HCT116 (cell line): ENCODE measurements at regions not wholly inside any gene's neighbourhood (a gene's known extent, or its start where the extent isn't known, plus 50 kb on each side); places are given as distances from the start of the nearest gene placed in this dataset.

Source experiments
- ATAC-seq: fragments of 200-7000 bp; cut with Tn5 transposase; 2 replicates; pipeline ENCODE4 v1.9.1; 2020; ENCODE audit warnings: mild to moderate bottlenecking, moderate library complexity
- BruUV-seq: library from RNA; stranded (reverse); fragments of 400-500 nt; replicated peaks from 2 replicates; lab custom pipeline; 2021; lab: Mats Ljungman, UMichigan
- CTCF ChIA-PET: fragments of 300-600 bp; sonication (Branson Sonifier 250); formaldehyde crosslinking; loops from one replicate; lab custom pipeline; 2021; ENCODE audit warnings: antibody characterized with exemption; lab: Charles Lee
- POLR2A ChIA-PET: fragments of 300-600, 350-600 bp; sonication (Branson Sonifier 250); formaldehyde crosslinking; loops from one replicate; lab custom pipeline; 2021; ENCODE audit warnings: antibody characterized with exemption; lab: Charles Lee
- RAD21 ChIA-PET, 2 experiments: fragments of 300-600 bp; sonication (Branson Sonifier 250); formaldehyde crosslinking; loops; one replicate each; lab custom pipeline; 2023; ENCODE audit warnings: low total read pairs in 2 of 2; ENCODE audit not compliant: uncharacterized antibody in 2 of 2, unreplicated experiment in 2 of 2, low non-redundant PET in 1 of 2; lab: Charles Lee
- DNase-seq: peaks from one replicate; pipeline ENCODE4 v3.0.0-alpha.2; 2010; ENCODE audit warnings: low read depth, low spot score
- H2AFZ ChIP-seq: fragments of 200-600 bp; shearing (Covaris generic), sonication (generic); 2 replicates; pipeline ENCODE4 v1.6.1; 2017; ENCODE audit warnings: low read depth, mixed run types, mixed read lengths, antibody characterized with exemption, low read length; ENCODE audit not compliant: poor library complexity, severe bottlenecking
- H3K27ac ChIP-seq: 2 replicates; pipeline ENCODE4 v1.5.1; 2012; ENCODE audit warnings: low read depth, low read length
- H3K27me3 ChIP-seq: fragments of 200-600 bp; sonication (generic); 2 replicates; pipeline ENCODE4 v1.6.1; 2016; ENCODE audit warnings: mixed run types, low read length, mixed read lengths; ENCODE audit not compliant: insufficient read depth
- H3K36me3 ChIP-seq, 2 experiments: fragments of 200-500 bp in 1 of 2; fragments of 200-600 bp in 1 of 2; sonication (Bioruptor generic) in 1 of 2; sonication (generic) in 1 of 2; 2 replicates each; pipeline versions ENCODE4 v1.5.1 to v1.6.1; 2014 to 2016; ENCODE audit warnings: low read length in 2 of 2, inconsistent platforms in 1 of 2, mixed read lengths in 1 of 2, mixed run types in 1 of 2; ENCODE audit not compliant: insufficient read depth in 2 of 2, control insufficient read depth in 1 of 2
- H3K4me1 ChIP-seq, 2 experiments: fragments of 200-600 bp in 1 of 2; sonication (generic) in 1 of 2; 2 replicates each; pipeline versions ENCODE4 v1.5.1 to v1.6.1; 2012 to 2017; ENCODE audit warnings: low read length in 2 of 2, inconsistent platforms in 1 of 2, mild to moderate bottlenecking in 1 of 2, mixed read lengths in 1 of 2, mixed run types in 1 of 2, moderate library complexity in 1 of 2; ENCODE audit not compliant: insufficient read depth in 2 of 2, control insufficient read depth in 1 of 2
- H3K4me2 ChIP-seq: fragments of 200-600 bp; sonication (generic); 2 replicates; pipeline ENCODE4 v1.6.1; 2017; ENCODE audit warnings: mixed run types, low read length, mixed read lengths
- H3K4me3 ChIP-seq, 2 experiments: fragments of 200-600 bp in 1 of 2; sonication (generic) in 1 of 2; replicated peaks in 1 of 2; 2 replicates each; pipeline ENCODE4 v1.5.1; 2011 to 2016; ENCODE audit warnings: low read length in 2 of 2, control low read depth in 1 of 2, low read depth in 1 of 2, mild to moderate bottlenecking in 1 of 2, mixed read lengths in 1 of 2, mixed run types in 1 of 2
- H3K79me2 ChIP-seq: fragments of 200-600 bp; sonication (generic); 2 replicates; pipeline ENCODE4 v1.6.1; 2017; ENCODE audit warnings: mild to moderate bottlenecking, mixed run types, low read length, moderate library complexity, mixed read lengths; ENCODE audit not compliant: insufficient read depth
- H3K9ac ChIP-seq: fragments of 200-600 bp; sonication (generic); 2 replicates; pipeline ENCODE4 v1.6.1; 2016; ENCODE audit warnings: low read length, mixed read lengths
- H3K9me2 ChIP-seq: fragments of 200-600 bp; sonication (generic), shearing (Covaris generic); 2 replicates; pipeline ENCODE4 v1.6.1; 2017; ENCODE audit warnings: mixed run types, mild to moderate bottlenecking, moderate library complexity; ENCODE audit not compliant: insufficient read depth
- H3K9me3 ChIP-seq, 2 experiments: fragments of 200-500 bp in 1 of 2; fragments of 200-600 bp in 1 of 2; sonication (Bioruptor generic) in 1 of 2; sonication (generic) in 1 of 2; 2 replicates each; pipeline ENCODE4 v1.6.1; 2014 to 2017; ENCODE audit warnings: low read length in 2 of 2, mixed read lengths in 2 of 2, inconsistent platforms in 1 of 2, low read depth in 1 of 2, mild to moderate bottlenecking in 1 of 2, mixed run types in 1 of 2, moderate library complexity in 1 of 2; ENCODE audit not compliant: control insufficient read depth in 1 of 2, insufficient read depth in 1 of 2
- H4K20me1 ChIP-seq: fragments of 200-600 bp; sonication (generic), shearing (Covaris generic); 2 replicates; pipeline ENCODE4 v1.6.1; 2017; ENCODE audit warnings: mixed run types, mild to moderate bottlenecking, moderate library complexity; ENCODE audit not compliant: insufficient read depth
- ATF3 ChIP-seq: IDR thresholded peaks from 2 replicates; pipeline ENCODE4 v1.6.1; 2012
- CEBPB ChIP-seq: IDR thresholded peaks from 2 replicates; pipeline ENCODE4 v1.6.1; 2012; ENCODE audit warnings: low read depth
- EGR1 ChIP-seq: IDR thresholded peaks from 2 replicates; pipeline ENCODE4 v1.6.1; 2012; ENCODE audit warnings: low read depth
- ELF1 ChIP-seq: IDR thresholded peaks from 2 replicates; pipeline ENCODE4 v1.6.1; 2012; ENCODE audit warnings: low read depth, borderline replicate concordance
- EZH2 ChIP-seq: fragments of 200-600 bp; sonication (generic); IDR thresholded peaks from 2 replicates; pipeline ENCODE4 v1.6.1; 2017; ENCODE audit warnings: antibody characterized with exemption, mixed run types
- EZH2phosphoT487 ChIP-seq: fragments of 200-600 bp; IDR thresholded peaks from 2 replicates; pipeline ENCODE4 v1.6.1; 2018; ENCODE audit warnings: antibody characterized with exemption, borderline replicate concordance
- FOSL1 ChIP-seq: IDR thresholded peaks from 2 replicates; pipeline ENCODE4 v1.6.1; 2012; ENCODE audit warnings: low read depth
- JUND ChIP-seq: IDR thresholded peaks from 2 replicates; pipeline ENCODE4 v1.6.1; 2012
- RAD21 ChIP-seq: IDR thresholded peaks from 2 replicates; pipeline ENCODE4 v1.6.1; 2012; ENCODE audit warnings: low read depth, mild to moderate bottlenecking
- REST ChIP-seq: IDR thresholded peaks from 2 replicates; pipeline ENCODE4 v1.6.1; 2012; ENCODE audit warnings: low read depth
- SP1 ChIP-seq: IDR thresholded peaks from 2 replicates; pipeline ENCODE4 v1.6.1; 2012; ENCODE audit warnings: low read depth
- ZBTB33 ChIP-seq: IDR thresholded peaks from 2 replicates; pipeline ENCODE4 v1.6.1; 2011; ENCODE audit warnings: mild to moderate bottlenecking, low read length, moderate library complexity; ENCODE audit not compliant: insufficient replicate concordance; ENCODE audit errors: extremely low read depth
- ZFX ChIP-seq: fragments of 450-650 bp; IDR thresholded peaks from 2 replicates; pipeline ENCODE4 v1.6.1; 2017
- ZNF274 ChIP-seq: fragments of 200-500 bp; sonication (Bioruptor generic); IDR thresholded peaks from 2 replicates; pipeline ENCODE4 v1.6.1; 2014; ENCODE audit warnings: mild to moderate bottlenecking, low read depth, low read length, inconsistent platforms
- intact Hi-C: fragments of 100-400 bp; cut with micrococcal nuclease; formaldehyde crosslinking; loops from 2 replicates; pipeline ENCODE4 v1.10.0; 2022

- ATAC-seq (no peak), DNase-seq (no peak)
- Histone ChIP-seq H3K27me3 (peaks cover 3% of the 10 kb centered on the region; the same call in 1 of the 2 replicates), H3K79me2 (no peaks in the 10 kb centered on the region), H3K9me2 (no peaks in the 10 kb centered on the region), H3K4me3 (no peak overlapping the region), H2AFZ (no peak overlapping the region), H3K4me2 (no peak overlapping the region), H3K4me1 (peaks cover 3 to 4% of the 10 kb centered on the region in 2 experiments; a peak in 2 of 4 replicates), H4K20me1 (no peaks in the 10 kb centered on the region), H3K36me3 (no peaks in the 10 kb centered on the region), H3K9me3 (no peaks in the 10 kb centered on the region), H3K9ac (no peak overlapping the region), H3K27ac (no peak overlapping the region)
- CTCF ChIA-PET, result interaction anchor here (3.6 kb wide), 1 partner anchor 327 kb away, joined by 16 read pairs; the partner anchor contains the start of gene OLFM1
- POLR2A ChIA-PET, result no interaction called here
- intact Hi-C loops, result loop anchor here (5.0 kb wide), 1 partner anchor 636 kb away; no protein-coding TSS in a partner anchor
- BruUV-seq, result no TSS peak
- RAD21 ChIA-PET, result no interaction called here
- TF ChIP-seq EZH2, result no peak
- TF ChIP-seq EZH2phosphoT487, result no peak
- no peak for TF ChIP-seq JUND
- TF ChIP-seq SP1, result no peak
- TF ChIP-seq FOSL1, result no peak
- TF ChIP-seq ATF3, result no peak
- no peak for TF ChIP-seq ZNF274
- TF ChIP-seq REST, result no peak
- TF ChIP-seq ELF1, result no peak
- TF ChIP-seq CEBPB, result no peak
- no peak for TF ChIP-seq EGR1
- TF ChIP-seq RAD21, result no peak
- no peak for TF ChIP-seq ZFX
- no peak for TF ChIP-seq ZBTB33
These were observed 66.1 kb upstream of the PPP1R26 start for GRCh38 chr9:135413461-135413860.
